GM12878 (cell line): ENCODE measurements at regions not wholly inside any gene's neighbourhood (a gene's known extent, or its start where the extent isn't known, plus 50 kb on each side); places are given as distances from the start of the nearest gene placed in this dataset.

ENCODE experiments used
- ATAC-seq: fragments of 200-7000 bp; cut with Tn5 transposase; 3 replicates; pipeline ENCODE4 v1.9.1; 2020; ENCODE audit warnings: mild to moderate bottlenecking, moderate library complexity
- BruUV-seq: library from RNA; stranded (reverse); fragments of 400-500 nt; replicated peaks from 2 replicates; lab custom pipeline; 2021; lab: Mats Ljungman, UMichigan
- CTCF ChIA-PET: fragments of 300-600 bp; sonication (Branson Sonifier 250); formaldehyde crosslinking; extraction: SDS; loops from one replicate; lab custom pipeline; 2021; ENCODE audit warnings: inconsistent platforms; lab: Yijun Ruan, JAX
- POLR2A ChIA-PET: fragments of 350-600 bp; formaldehyde crosslinking; extraction: SDS; loops from one replicate; lab custom pipeline; 2021; ENCODE audit warnings: inconsistent platforms; lab: Charles Lee
- RAD21 ChIA-PET: fragments of 300-600 bp; sonication (Branson Sonifier 250); formaldehyde crosslinking; loops from one replicate; lab custom pipeline; 2023; ENCODE audit warnings: antibody characterized with exemption; ENCODE audit not compliant: unreplicated experiment; lab: Charles Lee
- SMC1A ChIA-PET: fragments of 300-600 bp; sonication (Branson Sonifier 250); formaldehyde crosslinking; loops from one replicate; lab custom pipeline; 2023; ENCODE audit not compliant: unreplicated experiment, uncharacterized antibody; lab: Charles Lee
- DNase-seq: peaks from one replicate; pipeline ENCODE4 v3.0.0-alpha.2; 2011; ENCODE audit warnings: low read depth, low spot score
- FAIRE-seq: peaks from 3 replicates; lab custom pipeline; 2011; peaks lifted over from hg19 to GRCh38; lab: Jason Lieb, UNC
- H2AFZ ChIP-seq: 2 replicates; pipeline ENCODE4 v1.6.0; 2011; ENCODE audit warnings: low read depth, low read length, control low read depth; ENCODE audit not compliant: control insufficient read depth
- H3K27ac ChIP-seq: 2 replicates; pipeline ENCODE4 v1.5.1; 2011; ENCODE audit warnings: control low read depth; ENCODE audit not compliant: control insufficient read depth, insufficient read depth
- H3K27me3 ChIP-seq, 2 experiments: replicated peaks in 1 of 2; 2 replicates each; pipeline versions ENCODE4 v1.6.0 to v1.6.1; 2011; ENCODE audit warnings: low read length in 1 of 2; ENCODE audit not compliant: control insufficient read depth in 2 of 2, insufficient read depth in 2 of 2
- H3K36me3 ChIP-seq, 2 experiments: 2 replicates each; pipeline ENCODE4 v1.5.1; 2011; ENCODE audit warnings: low read length in 1 of 2; ENCODE audit not compliant: control insufficient read depth in 2 of 2, insufficient read depth in 2 of 2
- H3K4me1 ChIP-seq: 2 replicates; pipeline ENCODE4 v1.6.1; 2011; ENCODE audit warnings: mild to moderate bottlenecking, low read length, moderate library complexity, mixed read lengths; ENCODE audit not compliant: control insufficient read depth, insufficient read depth
- H3K4me2 ChIP-seq: 2 replicates; pipeline ENCODE4 v1.6.0; 2011; ENCODE audit warnings: control low read depth; ENCODE audit not compliant: control insufficient read depth, insufficient read depth
- H3K4me3 ChIP-seq: fragments of 200-600 bp; sonication (generic); 2 replicates; pipeline ENCODE4 v1.5.1; 2016
- H3K79me2 ChIP-seq: 2 replicates; pipeline ENCODE4 v1.6.0; 2011; ENCODE audit warnings: low read length; ENCODE audit not compliant: control insufficient read depth, insufficient read depth
- H3K9ac ChIP-seq: 2 replicates; pipeline ENCODE4 v1.8.0; 2011; ENCODE audit warnings: low read length, control low read depth, mixed read lengths; ENCODE audit not compliant: control insufficient read depth, insufficient read depth
- H3K9me3 ChIP-seq: replicated peaks from 3 replicates; pipeline ENCODE4 v1.5.1; 2011; ENCODE audit warnings: mild to moderate bottlenecking, low read length; ENCODE audit not compliant: control insufficient read depth, insufficient read depth
- H4K20me1 ChIP-seq: 2 replicates; pipeline ENCODE4 v1.6.0; 2011; ENCODE audit not compliant: control insufficient read depth, insufficient read depth
- ASH2L ChIP-seq: fragments of 300-600, 200-600 bp; sonication (generic); IDR thresholded peaks from 2 replicates; pipeline ENCODE4 v1.6.1; 2017; ENCODE audit warnings: low read depth, mild to moderate bottlenecking, borderline replicate concordance
- CEBPZ ChIP-seq: fragments of 150-350 bp; IDR thresholded peaks from 2 replicates; pipeline ENCODE4 v1.6.1; 2016; ENCODE audit warnings: low read depth, low read length
- CHD2 ChIP-seq: IDR thresholded peaks from 2 replicates; pipeline ENCODE4 v1.6.1; 2011; ENCODE audit warnings: low read depth, low read length, improper control_type of control experiment, borderline replicate concordance
- FOXM1 ChIP-seq: IDR thresholded peaks from 2 replicates; pipeline ENCODE4 v1.6.1; 2012; ENCODE audit warnings: low read depth, mild to moderate bottlenecking, inconsistent platforms, low read length, moderate library complexity
- GABPA ChIP-seq: IDR thresholded peaks from 2 replicates; pipeline ENCODE4 v1.6.1; 2014; ENCODE audit warnings: antibody characterized with exemption, low read depth, mild to moderate bottlenecking, inconsistent platforms
- IRF3 ChIP-seq: fragments of 450-650 bp; IDR thresholded peaks from 2 replicates; pipeline ENCODE4 v1.6.1; 2014; ENCODE audit warnings: mild to moderate bottlenecking
- JUND ChIP-seq: IDR thresholded peaks from 2 replicates; pipeline ENCODE4 v1.6.1; 2012; ENCODE audit warnings: low read depth, mild to moderate bottlenecking, low read length, improper control_type of control experiment, moderate library complexity
- KLF5 ChIP-seq: fragments of 450-650 bp; IDR thresholded peaks from 2 replicates; pipeline ENCODE4 v1.6.1; 2014; ENCODE audit warnings: mild to moderate bottlenecking; ENCODE audit not compliant: partially characterized antibody
- MYC ChIP-seq: IDR thresholded peaks from 2 replicates; pipeline ENCODE4 v1.6.1; 2011; ENCODE audit warnings: mild to moderate bottlenecking, low read length, moderate library complexity, inconsistent platforms; ENCODE audit not compliant: insufficient read depth, insufficient replicate concordance, insufficient read length, severe bottlenecking
- NFYA ChIP-seq: IDR thresholded peaks from 2 replicates; pipeline ENCODE4 v1.6.1; 2011; ENCODE audit warnings: low read depth, mild to moderate bottlenecking, low read length, improper control_type of control experiment, borderline replicate concordance
- NFYB ChIP-seq: IDR thresholded peaks from 2 replicates; pipeline ENCODE4 v1.6.1; 2011; ENCODE audit warnings: low read depth, mild to moderate bottlenecking, low read length, improper control_type of control experiment, moderate library complexity; ENCODE audit not compliant: insufficient read depth
- SMAD5 ChIP-seq: IDR thresholded peaks from 2 replicates; pipeline ENCODE4 v1.6.1; 2016; ENCODE audit warnings: antibody characterized with exemption, low read depth
- ZBTB11 ChIP-seq: fragments of 450-650 bp; formaldehyde crosslinking; IDR thresholded peaks from 2 replicates; pipeline ENCODE4 v1.5.0; 2022; ENCODE audit warnings: mild to moderate bottlenecking, missing genetic modification characterization
- ZNF24 ChIP-seq: fragments of 450-650 bp; IDR thresholded peaks from 2 replicates; pipeline ENCODE4 v1.6.1; 2017; ENCODE audit warnings: antibody characterized with exemption, mild to moderate bottlenecking
- WGBS: methylation state at CpG from one replicate; pipeline ENCODE4 v1.1.6; 2016; ENCODE audit warnings: low lambda C conversion rate; ENCODE audit not compliant: insufficient replicate concordance, insufficient coverage; ENCODE audit errors: missing lambda C conversion rate; 5-methylcytosine and 5-hydroxymethylcytosine counted together
- in situ Hi-C: fragments of 300-500 bp; cut with MboI; formaldehyde crosslinking; loops from 9 replicates; pipeline ENCODE4 v1.14.3; 2018; ENCODE audit warnings: mixed read lengths
- intact Hi-C: fragments of 100-400 bp; cut with micrococcal nuclease; formaldehyde crosslinking; loops from one replicate; pipeline ENCODE4 v1.14.2; 2022; ENCODE audit not compliant: unreplicated experiment

GRCh38 chr1:209377995-209378394 lies 205.5 kb upstream of the CAMK1G start (continued):
- TF ChIP-seq ZBTB11 (CRISPR knock-in tag) (no peak), FOXM1 (no peak), GABPA (no peak), KLF5 (no peak), MYC (no peak), IRF3 (no peak), NFYA (no peak)

- SMC1A ChIA-PET: no interaction called here
- 0% methylated on average over 1 of the region's 1 CpG for WGBS
- TF ChIP-seq CEBPZ: no peak
- no peak for TF ChIP-seq ASH2L
- no peak for TF ChIP-seq JUND
- no peak for TF ChIP-seq ZNF24
- TF ChIP-seq SMAD5: no peak
- no peak for TF ChIP-seq CHD2
- no peak for TF ChIP-seq NFYB
These were observed 204.2 kb upstream of the CAMK1G start for GRCh38 chr1:209379280-209379679.

More at GRCh38 chr1:209379280-209379679, 204.2 kb upstream of the CAMK1G start:
- H3K4me1 ChIP-seq: no peaks in the 10 kb centered on the region
- H2AFZ ChIP-seq: no peak overlapping the region
- no peaks in the 10 kb centered on the region for H3K36me3 ChIP-seq
- ChIA-PET RAD21 (no interaction called here), CTCF (interaction anchor here (1.5 to 3.0 kb wide), 2 partner anchors 19 to 25 kb away, joined by 4 to 13 read pairs; no protein-coding TSS in a partner anchor), POLR2A (no interaction called here)
- no peak for FAIRE-seq
- no peak for ATAC-seq
- no peak overlapping the region for H3K27ac ChIP-seq
- no peaks in the 10 kb centered on the region for H4K20me1 ChIP-seq
- H3K9me3 ChIP-seq: no peaks in the 10 kb centered on the region
- no peak overlapping the region for H3K4me3 ChIP-seq
- H3K9ac ChIP-seq: no peak overlapping the region
- no TSS peak for BruUV-seq
- intact Hi-C loops: no loop called here
- in situ Hi-C loops: no loop called here
- DNase-seq: no peak
- H3K27me3 ChIP-seq: peaks cover 2 to 3% of the 10 kb centered on the region in 2 experiments; a peak in 2 of 4 replicates
- H3K79me2 ChIP-seq: no peaks in the 10 kb centered on the region
- H3K4me2 ChIP-seq: no peak overlapping the region
